ENCODE measurements at regions not wholly inside any gene's neighbourhood (a gene's known extent, or its start where the extent isn't known, plus 50 kb on each side); places are given as distances from the start of the nearest gene placed in this dataset.

GRCh38 chr13:71149046-71149445 lies 718.0 kb downstream of the DACH1 start (continued):
- no peak for TF ChIP-seq SIN3A (IDR thresholded peaks at IDR 0.05; ENCODE audit: borderline replicate concordance, low read depth, low read length)
- no peak for TF ChIP-seq EP300 (IDR thresholded peaks at IDR 0.05; ENCODE audit: borderline replicate concordance in 1 of 2, low read depth in 1 of 2, low read length in 1 of 2)
- TF ChIP-seq, protein P1, sequence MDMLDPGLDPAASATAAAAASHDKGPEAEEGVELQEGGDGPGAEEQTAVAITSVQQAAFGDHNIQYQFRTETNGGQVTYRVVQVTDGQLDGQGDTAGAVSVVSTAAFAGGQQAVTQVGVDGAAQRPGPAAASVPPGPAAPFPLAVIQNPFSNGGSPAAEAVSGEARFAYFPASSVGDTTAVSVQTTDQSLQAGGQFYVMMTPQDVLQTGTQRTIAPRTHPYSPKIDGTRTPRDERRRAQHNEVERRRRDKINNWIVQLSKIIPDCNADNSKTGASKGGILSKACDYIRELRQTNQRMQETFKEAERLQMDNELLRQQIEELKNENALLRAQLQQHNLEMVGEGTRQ (IDR thresholded peaks at IDR 0.05; ENCODE audit: borderline replicate concordance, low read depth, low read length): no peak
- no peak for TF ChIP-seq TCF12 (IDR thresholded peaks at IDR 0.05)
- TF ChIP-seq SMC3 (IDR thresholded peaks at IDR 0.05; ENCODE audit: low read depth, low read length): no peak
- TF ChIP-seq CHD2 (IDR thresholded peaks at IDR 0.05; ENCODE audit: low read length, partially characterized antibody): no peak
- no peak for TF ChIP-seq FOSL2 (IDR thresholded peaks at IDR 0.05; ENCODE audit: borderline replicate concordance, low read depth)
- TF ChIP-seq EZH2phosphoT487 (IDR thresholded peaks at IDR 0.05; ENCODE audit: borderline replicate concordance, low read depth): no peak
- TF ChIP-seq RFX5 (IDR thresholded peaks at IDR 0.05; ENCODE audit: low read length): no peak
- TF ChIP-seq, protein P2, sequence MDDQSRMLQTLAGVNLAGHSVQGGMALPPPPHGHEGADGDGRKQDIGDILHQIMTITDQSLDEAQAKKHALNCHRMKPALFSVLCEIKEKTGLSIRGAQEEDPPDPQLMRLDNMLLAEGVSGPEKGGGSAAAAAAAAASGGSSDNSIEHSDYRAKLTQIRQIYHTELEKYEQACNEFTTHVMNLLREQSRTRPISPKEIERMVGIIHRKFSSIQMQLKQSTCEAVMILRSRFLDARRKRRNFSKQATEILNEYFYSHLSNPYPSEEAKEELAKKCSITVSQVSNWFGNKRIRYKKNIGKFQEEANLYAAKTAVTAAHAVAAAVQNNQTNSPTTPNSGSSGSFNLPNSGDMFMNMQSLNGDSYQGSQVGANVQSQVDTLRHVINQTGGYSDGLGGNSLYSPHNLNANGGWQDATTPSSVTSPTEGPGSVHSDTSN (IDR thresholded peaks at IDR 0.05): no peak
- no peak for TF ChIP-seq NFIC (IDR thresholded peaks at IDR 0.05; ENCODE audit: borderline replicate concordance)
- TF ChIP-seq POLR2AphosphoS5 (IDR thresholded peaks at IDR 0.05; ENCODE audit: low read depth, low read length): no peak

- Histone ChIP-seq H3K9me3 (no peaks in the 10 kb centered on the region), H3K4me2 (no peak overlapping the region), H3K36me3 (replicated peaks in 1 of 2; ENCODE audit: control insufficient read depth in 1 of 2, insufficient read depth in 2 of 2, low read length in 1 of 2) (no peaks in the 10 kb centered on the region), H3K27me3 (ENCODE audit: insufficient read depth) (no peaks in the 10 kb centered on the region), H3K4me1 (ENCODE audit: control insufficient read depth in 1 of 2, insufficient read depth in 2 of 2, low read depth in 1 of 2, low read length in 1 of 2) (peaks cover 0 to 4% of the 10 kb centered on the region in 2 experiments; a peak in 2 of 4 replicates), H3K27ac (ENCODE audit: low read depth in 2 of 2, low read length in 1 of 2) (no peak overlapping the region), H3K79me2 (ENCODE audit: insufficient read depth) (no peaks in the 10 kb centered on the region), H4K20me1 (ENCODE audit: insufficient read depth) (no peaks in the 10 kb centered on the region), H2AFZ (ENCODE audit: low read depth) (no peak overlapping the region), H3F3A (replicated peaks; ENCODE audit: insufficient read depth) (no peaks in the 10 kb centered on the region), H3K4me3 (ENCODE audit: low read depth in 2 of 2, low read length in 1 of 2) (no peak overlapping the region), H3K9ac (no peak overlapping the region), H3K9me2 (no peaks in the 10 kb centered on the region)
- POLR2A ChIA-PET: no interaction called here
- DNase-seq: no peak
- TF ChIP-seq, protein P2 (IDR thresholded peaks at IDR 0.05): no peak
- TF ChIP-seq SMC3 (IDR thresholded peaks at IDR 0.05; ENCODE audit: low read depth, low read length) (no peak), RFX5 (IDR thresholded peaks at IDR 0.05; ENCODE audit: low read length) (no peak), RXRA (IDR thresholded peaks at IDR 0.05; ENCODE audit: borderline replicate concordance, low read depth) (no peak), ZBTB33 (IDR thresholded peaks at IDR 0.05; ENCODE audit: borderline replicate concordance, low read depth) (no peak), NFIC (IDR thresholded peaks at IDR 0.05; ENCODE audit: borderline replicate concordance) (no peak), GATA2 (CRISPR knock-in tag; IDR thresholded peaks at IDR 0.05) (no peak), RCOR1 (IDR thresholded peaks at IDR 0.05; ENCODE audit: low read length) (no peak), SIN3A (IDR thresholded peaks at IDR 0.05; ENCODE audit: borderline replicate concordance, low read depth, low read length) (no peak)
- CTCF ChIA-PET: interaction anchor here (1.1 kb wide), 1 partner anchor 9 kb away, joined by 4 read pairs; no protein-coding TSS in a partner anchor
- WGBS (ENCODE audit: low lambda C conversion rate): 11% methylated on average over 1 of the region's 1 CpG
Measured at GRCh38 chr13:71148396-71148795, 718.6 kb downstream of the DACH1 start.
